ENCODE measurements at regions not wholly inside any gene's neighbourhood (a gene's known extent, or its start where the extent isn't known, plus 50 kb on each side); places are given as distances from the start of the nearest gene placed in this dataset.
A peak's percentile ranks its signal among the peaks of the same experiment; 100 is the strongest.
"Not testable (repeated sequence)": the region's sequence is repeated elsewhere in the genome, so short reads cannot be mapped to it uniquely, and the experiment has no call there.

DNA sequence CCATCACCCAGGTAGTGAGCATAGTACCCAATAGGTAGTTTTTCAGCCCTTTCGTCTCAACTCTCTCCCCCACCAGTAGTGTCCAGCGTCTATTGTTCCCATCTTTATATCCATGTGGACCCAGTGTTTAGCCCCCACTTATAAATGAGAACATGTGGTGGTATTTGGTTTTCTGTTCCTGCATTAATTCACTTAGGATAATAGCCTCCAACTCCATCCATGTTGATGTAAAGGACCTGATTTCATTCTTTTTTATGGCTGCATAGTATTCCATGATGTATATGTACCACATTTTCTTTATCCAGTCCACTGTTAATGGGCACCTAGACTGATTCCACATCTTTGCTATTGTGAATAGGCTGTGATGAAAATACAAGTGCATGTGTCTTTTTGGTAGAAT, 51.3 kb downstream of the NACA2 start:
- DNase-seq (ENCODE audit: low read depth); H3K27me3 ChIP-seq (ENCODE audit: control insufficient read depth, insufficient read depth, low read length); POLR2A ChIA-PET; H3K4me3 ChIP-seq (ENCODE audit: low read depth, low read length); H3K36me3 ChIP-seq (ENCODE audit: control insufficient read depth, insufficient read depth, low read length): not testable (repeated sequence)
- CTCF ChIA-PET = interaction anchor here (1.0 kb wide), 1 partner anchor 18 kb away, joined by 3 read pairs; no protein-coding TSS in a partner anchor

DNA sequence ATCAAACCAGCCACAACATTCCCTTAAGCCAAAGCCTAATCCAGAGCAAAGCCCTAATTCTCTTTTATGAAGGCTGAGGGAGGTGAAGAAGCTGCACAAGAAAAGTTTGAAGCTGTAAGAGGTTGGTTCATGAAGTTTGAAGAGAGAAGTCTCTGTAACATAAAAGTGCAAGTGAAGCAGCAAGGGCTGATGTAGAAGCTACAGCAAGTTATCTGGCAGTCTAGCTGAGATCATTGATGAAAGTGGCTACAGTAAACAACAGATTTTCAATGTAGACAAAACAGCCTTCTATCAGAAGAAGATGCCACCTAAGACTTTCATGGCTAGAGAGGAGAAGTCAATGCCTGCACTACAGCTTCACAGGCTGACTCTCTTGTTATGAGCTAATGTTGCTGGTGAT, 52.5 kb downstream of the NACA2 start:
- POLR2A ChIA-PET = no interaction called here
- CTCF ChIA-PET = interaction anchor here (0.7 to 1.4 kb wide), 4 partner anchors 12 to 127 kb away, joined by 3 to 4 read pairs (median 3); no protein-coding TSS in a partner anchor

DNA sequence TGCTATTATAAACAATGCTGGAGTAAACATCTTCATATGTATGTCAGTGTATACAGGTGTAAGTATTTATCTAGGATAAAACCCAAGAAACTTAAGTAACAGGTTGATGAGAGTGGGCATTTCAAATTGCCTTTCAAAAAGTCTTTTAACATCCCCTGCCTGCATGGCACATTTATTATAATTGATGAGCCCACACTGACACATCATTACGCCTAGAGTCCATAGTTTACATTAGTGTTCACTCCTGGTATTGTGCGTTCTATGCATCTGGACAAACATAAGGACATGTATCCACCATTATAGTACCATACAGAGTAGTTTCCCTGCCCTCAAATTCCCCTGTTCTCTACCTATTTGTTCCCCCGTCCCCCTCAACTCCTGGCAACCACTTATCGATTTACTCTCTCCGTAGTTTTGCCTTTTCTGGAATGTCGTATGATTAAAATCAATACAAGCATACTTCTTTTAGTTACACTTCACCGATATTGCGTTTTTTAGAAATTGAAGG, 53.7 kb downstream of the NACA2 start:
- ChIA-PET POLR2A (no interaction called here), CTCF (interaction anchor here (1.1 to 1.5 kb wide), 2 partner anchors 13 to 100 kb away, joined by 6 read pairs; no protein-coding TSS in a partner anchor)
- Histone ChIP-seq H3K4me3 (ENCODE audit: low read depth, low read length) (no peak overlapping the region), H3K36me3 (ENCODE audit: control insufficient read depth, insufficient read depth, low read length) (no peaks in the 10 kb centered on the region), H3K27me3 (ENCODE audit: control insufficient read depth, insufficient read depth, low read length) (no peaks in the 10 kb centered on the region)
- TF ChIP-seq, protein P1, sequence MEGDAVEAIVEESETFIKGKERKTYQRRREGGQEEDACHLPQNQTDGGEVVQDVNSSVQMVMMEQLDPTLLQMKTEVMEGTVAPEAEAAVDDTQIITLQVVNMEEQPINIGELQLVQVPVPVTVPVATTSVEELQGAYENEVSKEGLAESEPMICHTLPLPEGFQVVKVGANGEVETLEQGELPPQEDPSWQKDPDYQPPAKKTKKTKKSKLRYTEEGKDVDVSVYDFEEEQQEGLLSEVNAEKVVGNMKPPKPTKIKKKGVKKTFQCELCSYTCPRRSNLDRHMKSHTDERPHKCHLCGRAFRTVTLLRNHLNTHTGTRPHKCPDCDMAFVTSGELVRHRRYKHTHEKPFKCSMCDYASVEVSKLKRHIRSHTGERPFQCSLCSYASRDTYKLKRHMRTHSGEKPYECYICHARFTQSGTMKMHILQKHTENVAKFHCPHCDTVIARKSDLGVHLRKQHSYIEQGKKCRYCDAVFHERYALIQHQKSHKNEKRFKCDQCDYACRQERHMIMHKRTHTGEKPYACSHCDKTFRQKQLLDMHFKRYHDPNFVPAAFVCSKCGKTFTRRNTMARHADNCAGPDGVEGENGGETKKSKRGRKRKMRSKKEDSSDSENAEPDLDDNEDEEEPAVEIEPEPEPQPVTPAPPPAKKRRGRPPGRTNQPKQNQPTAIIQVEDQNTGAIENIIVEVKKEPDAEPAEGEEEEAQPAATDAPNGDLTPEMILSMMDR (IDR thresholded peaks at IDR 0.05; ENCODE audit: insufficient read depth, low read depth, low read length) = no peak
- no peak for DNase-seq (ENCODE audit: low read depth)

More for the DNA sequence above, 52.5 kb downstream of the NACA2 start:
- TF ChIP-seq, protein P1 (IDR thresholded peaks at IDR 0.05; ENCODE audit: insufficient read depth, low read depth, low read length) = no peak
- H3K4me3 ChIP-seq (ENCODE audit: low read depth, low read length) = no peak overlapping the region
- no peaks in the 10 kb centered on the region for H3K27me3 ChIP-seq (ENCODE audit: control insufficient read depth, insufficient read depth, low read length)
- H3K36me3 ChIP-seq (ENCODE audit: control insufficient read depth, insufficient read depth, low read length) = no peaks in the 10 kb centered on the region
- no peak for DNase-seq (ENCODE audit: low read depth)

DNA sequence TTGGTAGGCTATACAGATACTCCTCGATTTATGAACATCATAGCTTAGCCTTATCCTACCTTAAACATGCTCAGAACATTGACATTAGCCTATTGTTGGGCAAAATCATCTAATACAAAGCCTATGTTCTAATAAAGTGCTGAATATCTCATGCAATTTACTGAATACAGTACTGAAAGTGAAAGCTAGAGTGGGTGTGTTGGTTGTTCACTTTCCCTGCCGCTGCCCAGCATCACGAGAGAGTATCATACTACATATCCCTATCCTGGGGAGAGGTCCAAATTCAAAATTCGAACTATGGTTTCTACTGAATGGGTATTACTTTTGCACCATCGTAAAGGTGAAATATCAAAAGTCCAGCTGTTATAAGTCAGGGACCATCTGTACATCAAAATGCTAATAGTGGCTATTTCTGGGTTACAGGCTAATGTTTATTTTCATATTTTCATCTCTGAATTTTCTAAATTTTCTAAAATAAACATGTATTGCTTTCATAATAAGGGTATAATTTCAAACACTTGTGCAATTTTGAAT, 54.5 kb downstream of the NACA2 start:
- Histone ChIP-seq H3K36me3 (ENCODE audit: control insufficient read depth, insufficient read depth, low read length) (no peaks in the 10 kb centered on the region), H3K4me3 (ENCODE audit: low read depth, low read length) (peak overlapping the region; percentile 31), H3K27me3 (ENCODE audit: control insufficient read depth, insufficient read depth, low read length) (no peaks in the 10 kb centered on the region)
- CTCF ChIA-PET = interaction anchor here (1.1 to 1.5 kb wide), 2 partner anchors 14 to 99 kb away, joined by 6 read pairs; no protein-coding TSS in a partner anchor
- POLR2A ChIA-PET = no interaction called here
- no peak for DNase-seq (ENCODE audit: low read depth)
- TF ChIP-seq, protein P1 (IDR thresholded peaks at IDR 0.05; ENCODE audit: insufficient read depth, low read depth, low read length) = no peak
